ENCODE measurements at regions not wholly inside any gene's neighbourhood (a gene's known extent, or its start where the extent isn't known, plus 50 kb on each side); places are given as distances from the start of the nearest gene placed in this dataset.

DNA sequence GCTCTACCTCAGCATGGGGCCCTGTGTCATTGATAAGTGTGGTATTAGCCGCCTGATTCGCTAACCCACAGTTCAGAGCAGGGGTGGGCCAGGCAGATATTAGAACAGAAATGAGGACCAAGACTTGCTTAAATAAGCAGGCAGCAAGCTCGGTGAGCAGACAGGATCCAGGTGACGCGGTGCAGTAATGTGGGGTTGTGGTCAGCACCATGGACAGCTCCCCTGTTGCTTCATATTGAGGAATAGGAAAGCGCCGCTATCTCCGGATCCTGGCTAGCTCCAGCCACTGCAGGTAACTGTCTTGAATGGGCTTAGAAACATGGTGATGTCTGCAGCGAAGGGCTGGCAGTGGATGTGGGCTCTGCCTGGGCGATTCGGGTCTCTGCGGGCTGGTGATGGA is 51.3 kb upstream of the GPR26 start (continued):
- TF ChIP-seq, protein P1, sequence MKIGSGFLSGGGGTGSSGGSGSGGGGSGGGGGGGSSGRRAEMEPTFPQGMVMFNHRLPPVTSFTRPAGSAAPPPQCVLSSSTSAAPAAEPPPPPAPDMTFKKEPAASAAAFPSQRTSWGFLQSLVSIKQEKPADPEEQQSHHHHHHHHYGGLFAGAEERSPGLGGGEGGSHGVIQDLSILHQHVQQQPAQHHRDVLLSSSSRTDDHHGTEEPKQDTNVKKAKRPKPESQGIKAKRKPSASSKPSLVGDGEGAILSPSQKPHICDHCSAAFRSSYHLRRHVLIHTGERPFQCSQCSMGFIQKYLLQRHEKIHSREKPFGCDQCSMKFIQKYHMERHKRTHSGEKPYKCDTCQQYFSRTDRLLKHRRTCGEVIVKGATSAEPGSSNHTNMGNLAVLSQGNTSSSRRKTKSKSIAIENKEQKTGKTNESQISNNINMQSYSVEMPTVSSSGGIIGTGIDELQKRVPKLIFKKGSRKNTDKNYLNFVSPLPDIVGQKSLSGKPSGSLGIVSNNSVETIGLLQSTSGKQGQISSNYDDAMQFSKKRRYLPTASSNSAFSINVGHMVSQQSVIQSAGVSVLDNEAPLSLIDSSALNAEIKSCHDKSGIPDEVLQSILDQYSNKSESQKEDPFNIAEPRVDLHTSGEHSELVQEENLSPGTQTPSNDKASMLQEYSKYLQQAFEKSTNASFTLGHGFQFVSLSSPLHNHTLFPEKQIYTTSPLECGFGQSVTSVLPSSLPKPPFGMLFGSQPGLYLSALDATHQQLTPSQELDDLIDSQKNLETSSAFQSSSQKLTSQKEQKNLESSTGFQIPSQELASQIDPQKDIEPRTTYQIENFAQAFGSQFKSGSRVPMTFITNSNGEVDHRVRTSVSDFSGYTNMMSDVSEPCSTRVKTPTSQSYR (CRISPR knock-in tag; IDR thresholded peaks at IDR 0.05; ENCODE audit: borderline replicate concordance): peak; percentile 34; the same call in 1 of the 2 replicates
- no peak for TF ChIP-seq HNRNPK (IDR thresholded peaks at IDR 0.05; ENCODE audit: low read depth, low read length, poor library complexity, severe bottlenecking)
- TF ChIP-seq ZNF790 (CRISPR knock-in tag; IDR thresholded peaks at IDR 0.05; ENCODE audit: borderline replicate concordance): peak; percentile 53; the same call in 1 of the 2 replicates
- no peak for TF ChIP-seq ZNF180 (CRISPR knock-in tag; IDR thresholded peaks at IDR 0.05; ENCODE audit: borderline replicate concordance, low read depth)
- no peak for TF ChIP-seq HDAC1 (CRISPR knock-in tag; IDR thresholded peaks at IDR 0.05)
- TF ChIP-seq NFE2L1 (CRISPR knock-in tag; IDR thresholded peaks at IDR 0.05; ENCODE audit: borderline replicate concordance): no peak
- TF ChIP-seq FLYWCH1 (CRISPR knock-in tag; IDR thresholded peaks at IDR 0.05): no peak
- TF ChIP-seq JDP2 (CRISPR knock-in tag; IDR thresholded peaks at IDR 0.05; ENCODE audit: borderline replicate concordance): no peak; the same call in 1 of the 2 replicates
- TF ChIP-seq, protein P2, sequence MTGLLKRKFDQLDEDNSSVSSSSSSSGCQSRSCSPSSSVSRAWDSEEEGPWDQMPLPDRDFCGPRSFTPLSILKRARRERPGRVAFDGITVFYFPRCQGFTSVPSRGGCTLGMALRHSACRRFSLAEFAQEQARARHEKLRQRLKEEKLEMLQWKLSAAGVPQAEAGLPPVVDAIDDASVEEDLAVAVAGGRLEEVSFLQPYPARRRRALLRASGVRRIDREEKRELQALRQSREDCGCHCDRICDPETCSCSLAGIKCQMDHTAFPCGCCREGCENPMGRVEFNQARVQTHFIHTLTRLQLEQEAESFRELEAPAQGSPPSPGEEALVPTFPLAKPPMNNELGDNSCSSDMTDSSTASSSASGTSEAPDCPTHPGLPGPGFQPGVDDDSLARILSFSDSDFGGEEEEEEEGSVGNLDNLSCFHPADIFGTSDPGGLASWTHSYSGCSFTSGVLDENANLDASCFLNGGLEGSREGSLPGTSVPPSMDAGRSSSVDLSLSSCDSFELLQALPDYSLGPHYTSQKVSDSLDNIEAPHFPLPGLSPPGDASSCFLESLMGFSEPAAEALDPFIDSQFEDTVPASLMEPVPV (CRISPR knock-in tag; IDR thresholded peaks at IDR 0.05): no peak
- TF ChIP-seq SAP130 (CRISPR knock-in tag; IDR thresholded peaks at IDR 0.05; ENCODE audit: low read depth): peak; percentile 40; the same call in 1 of the 2 replicates
- TF ChIP-seq, protein P3, sequence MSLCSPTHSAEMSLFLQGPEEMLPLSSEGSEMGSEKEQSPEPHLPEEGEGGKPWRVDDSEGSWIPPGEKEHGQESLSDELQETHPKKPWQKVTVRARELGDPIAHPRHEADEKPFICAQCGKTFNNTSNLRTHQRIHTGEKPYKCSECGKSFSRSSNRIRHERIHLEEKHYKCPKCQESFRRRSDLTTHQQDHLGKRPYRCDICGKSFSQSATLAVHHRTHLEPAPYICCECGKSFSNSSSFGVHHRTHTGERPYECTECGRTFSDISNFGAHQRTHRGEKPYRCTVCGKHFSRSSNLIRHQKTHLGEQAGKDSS (CRISPR knock-in tag; IDR thresholded peaks at IDR 0.05; ENCODE audit: borderline replicate concordance, low read depth): 0 out of 2 replicates have a peak, but pooled peaks have one; percentile 28
- peak; percentile 26; the same call in 1 of the 2 replicates for TF ChIP-seq FOXC1 (CRISPR knock-in tag; IDR thresholded peaks at IDR 0.05; ENCODE audit: borderline replicate concordance)
- TF ChIP-seq, protein P4, sequence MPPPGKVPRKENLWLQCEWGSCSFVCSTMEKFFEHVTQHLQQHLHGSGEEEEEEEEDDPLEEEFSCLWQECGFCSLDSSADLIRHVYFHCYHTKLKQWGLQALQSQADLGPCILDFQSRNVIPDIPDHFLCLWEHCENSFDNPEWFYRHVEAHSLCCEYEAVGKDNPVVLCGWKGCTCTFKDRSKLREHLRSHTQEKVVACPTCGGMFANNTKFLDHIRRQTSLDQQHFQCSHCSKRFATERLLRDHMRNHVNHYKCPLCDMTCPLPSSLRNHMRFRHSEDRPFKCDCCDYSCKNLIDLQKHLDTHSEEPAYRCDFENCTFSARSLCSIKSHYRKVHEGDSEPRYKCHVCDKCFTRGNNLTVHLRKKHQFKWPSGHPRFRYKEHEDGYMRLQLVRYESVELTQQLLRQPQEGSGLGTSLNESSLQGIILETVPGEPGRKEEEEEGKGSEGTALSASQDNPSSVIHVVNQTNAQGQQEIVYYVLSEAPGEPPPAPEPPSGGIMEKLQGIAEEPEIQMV (CRISPR knock-in tag; IDR thresholded peaks at IDR 0.05; ENCODE audit: low read depth): 0 out of 2 replicates have a peak, but pooled peaks have one; percentile 46
- TF ChIP-seq ZNF205 (CRISPR knock-in tag; IDR thresholded peaks at IDR 0.05): no peak
- no peak for TF ChIP-seq HCFC1 (IDR thresholded peaks at IDR 0.05; ENCODE audit: low read depth, low read length)
- TF ChIP-seq ZNF160 (CRISPR knock-in tag; IDR thresholded peaks at IDR 0.05): no peak
- no peak for TF ChIP-seq ARID2 (CRISPR knock-in tag; IDR thresholded peaks at IDR 0.05; ENCODE audit: borderline replicate concordance)
- TF ChIP-seq, protein P5, sequence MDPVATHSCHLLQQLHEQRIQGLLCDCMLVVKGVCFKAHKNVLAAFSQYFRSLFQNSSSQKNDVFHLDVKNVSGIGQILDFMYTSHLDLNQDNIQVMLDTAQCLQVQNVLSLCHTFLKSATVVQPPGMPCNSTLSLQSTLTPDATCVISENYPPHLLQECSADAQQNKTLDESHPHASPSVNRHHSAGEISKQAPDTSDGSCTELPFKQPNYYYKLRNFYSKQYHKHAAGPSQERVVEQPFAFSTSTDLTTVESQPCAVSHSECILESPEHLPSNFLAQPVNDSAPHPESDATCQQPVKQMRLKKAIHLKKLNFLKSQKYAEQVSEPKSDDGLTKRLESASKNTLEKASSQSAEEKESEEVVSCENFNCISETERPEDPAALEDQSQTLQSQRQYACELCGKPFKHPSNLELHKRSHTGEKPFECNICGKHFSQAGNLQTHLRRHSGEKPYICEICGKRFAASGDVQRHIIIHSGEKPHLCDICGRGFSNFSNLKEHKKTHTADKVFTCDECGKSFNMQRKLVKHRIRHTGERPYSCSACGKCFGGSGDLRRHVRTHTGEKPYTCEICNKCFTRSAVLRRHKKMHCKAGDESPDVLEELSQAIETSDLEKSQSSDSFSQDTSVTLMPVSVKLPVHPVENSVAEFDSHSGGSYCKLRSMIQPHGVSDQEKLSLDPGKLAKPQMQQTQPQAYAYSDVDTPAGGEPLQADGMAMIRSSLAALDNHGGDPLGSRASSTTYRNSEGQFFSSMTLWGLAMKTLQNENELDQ (CRISPR knock-in tag; IDR thresholded peaks at IDR 0.05; ENCODE audit: borderline replicate concordance): no peak
- TF ChIP-seq ZSCAN31 (CRISPR knock-in tag; IDR thresholded peaks at IDR 0.05; ENCODE audit: low read depth): peak; percentile 76; the same call in 1 of the 2 replicates

All from HepG2 (cell line).